Neural cell (in vitro differentiated cells): ENCODE measurements at regions not wholly inside any gene's neighbourhood (a gene's known extent, or its start where the extent isn't known, plus 50 kb on each side); places are given as distances from the start of the nearest gene placed in this dataset.

Experiments
- EP300 ChIP-seq: fragments of 450-650 bp; conservative IDR thresholded peaks from 2 replicates; pipeline ENCODE4 v1.6.1; 2014; ENCODE audit warnings: antibody characterized with exemption, mild to moderate bottlenecking, moderate library complexity; ENCODE audit not compliant: poor library complexity, severe bottlenecking
- EZH2 ChIP-seq: fragments of 200-600, 300-800 bp; shearing (Covaris generic), sonication (generic); IDR thresholded peaks from 2 replicates; pipeline ENCODE4 v1.6.1; 2014; ENCODE audit warnings: antibody characterized with exemption, low read length, borderline replicate concordance, mild to moderate bottlenecking; ENCODE audit not compliant: insufficient read depth, poor library complexity, severe bottlenecking
- MXI1 ChIP-seq: fragments of 450-650 bp; conservative IDR thresholded peaks from 2 replicates; pipeline ENCODE4 v1.6.1; 2014; ENCODE audit warnings: antibody characterized with exemption, mild to moderate bottlenecking; ENCODE audit not compliant: poor library complexity, severe bottlenecking
- POLR2AphosphoS5 ChIP-seq: IDR thresholded peaks from 2 replicates; pipeline ENCODE4 v1.6.1; 2012
- SMC3 ChIP-seq: fragments of 450-650 bp; conservative IDR thresholded peaks from 2 replicates; pipeline ENCODE4 v1.6.1; 2014; ENCODE audit warnings: antibody characterized with exemption, mild to moderate bottlenecking, moderate library complexity; ENCODE audit not compliant: poor library complexity
- TAF1 ChIP-seq: IDR thresholded peaks from 2 replicates; pipeline ENCODE4 v1.6.1; 2012; ENCODE audit warnings: low read depth
- TF ChIP-seq, protein P1 (sequence below): fragments of 450-650 bp; IDR thresholded peaks from 2 replicates; pipeline ENCODE4 v1.5.1; 2014; ENCODE audit warnings: antibody characterized with exemption, mild to moderate bottlenecking, moderate library complexity; ENCODE audit not compliant: poor library complexity, severe bottlenecking
- TF ChIP-seq, protein P2 (sequence below): IDR thresholded peaks from 2 replicates; pipeline ENCODE4 v1.6.1; 2012; ENCODE audit warnings: borderline replicate concordance

DNA sequence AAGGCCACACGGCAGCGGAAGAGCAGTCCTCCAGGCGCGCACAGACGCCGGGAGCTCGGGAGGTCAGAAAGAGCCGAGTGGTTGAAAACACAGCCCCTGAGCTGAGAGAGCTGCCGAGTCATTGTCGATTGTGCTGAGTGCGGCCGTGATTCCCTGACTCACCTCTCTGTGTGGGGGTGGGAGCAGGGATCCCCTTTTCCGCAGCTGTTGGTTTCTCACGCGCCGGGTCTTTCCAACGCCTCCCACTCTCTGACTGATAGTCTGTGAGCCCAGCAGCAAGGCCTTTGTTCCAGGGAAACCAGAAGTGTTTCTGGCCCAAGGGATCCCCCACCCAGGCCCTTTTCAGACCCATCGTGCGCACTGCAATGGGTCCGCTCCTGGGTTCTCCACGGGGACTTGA lies 97.3 kb downstream of the MRPL36 start:
- TF ChIP-seq EZH2 (no peak), SMC3 (no peak), POLR2AphosphoS5 (no peak), TAF1 (no peak), EP300 (no peak), MXI1 (no peak)
- TF ChIP-seq, protein P1, sequence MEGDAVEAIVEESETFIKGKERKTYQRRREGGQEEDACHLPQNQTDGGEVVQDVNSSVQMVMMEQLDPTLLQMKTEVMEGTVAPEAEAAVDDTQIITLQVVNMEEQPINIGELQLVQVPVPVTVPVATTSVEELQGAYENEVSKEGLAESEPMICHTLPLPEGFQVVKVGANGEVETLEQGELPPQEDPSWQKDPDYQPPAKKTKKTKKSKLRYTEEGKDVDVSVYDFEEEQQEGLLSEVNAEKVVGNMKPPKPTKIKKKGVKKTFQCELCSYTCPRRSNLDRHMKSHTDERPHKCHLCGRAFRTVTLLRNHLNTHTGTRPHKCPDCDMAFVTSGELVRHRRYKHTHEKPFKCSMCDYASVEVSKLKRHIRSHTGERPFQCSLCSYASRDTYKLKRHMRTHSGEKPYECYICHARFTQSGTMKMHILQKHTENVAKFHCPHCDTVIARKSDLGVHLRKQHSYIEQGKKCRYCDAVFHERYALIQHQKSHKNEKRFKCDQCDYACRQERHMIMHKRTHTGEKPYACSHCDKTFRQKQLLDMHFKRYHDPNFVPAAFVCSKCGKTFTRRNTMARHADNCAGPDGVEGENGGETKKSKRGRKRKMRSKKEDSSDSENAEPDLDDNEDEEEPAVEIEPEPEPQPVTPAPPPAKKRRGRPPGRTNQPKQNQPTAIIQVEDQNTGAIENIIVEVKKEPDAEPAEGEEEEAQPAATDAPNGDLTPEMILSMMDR, result no peak
- TF ChIP-seq, protein P2, sequence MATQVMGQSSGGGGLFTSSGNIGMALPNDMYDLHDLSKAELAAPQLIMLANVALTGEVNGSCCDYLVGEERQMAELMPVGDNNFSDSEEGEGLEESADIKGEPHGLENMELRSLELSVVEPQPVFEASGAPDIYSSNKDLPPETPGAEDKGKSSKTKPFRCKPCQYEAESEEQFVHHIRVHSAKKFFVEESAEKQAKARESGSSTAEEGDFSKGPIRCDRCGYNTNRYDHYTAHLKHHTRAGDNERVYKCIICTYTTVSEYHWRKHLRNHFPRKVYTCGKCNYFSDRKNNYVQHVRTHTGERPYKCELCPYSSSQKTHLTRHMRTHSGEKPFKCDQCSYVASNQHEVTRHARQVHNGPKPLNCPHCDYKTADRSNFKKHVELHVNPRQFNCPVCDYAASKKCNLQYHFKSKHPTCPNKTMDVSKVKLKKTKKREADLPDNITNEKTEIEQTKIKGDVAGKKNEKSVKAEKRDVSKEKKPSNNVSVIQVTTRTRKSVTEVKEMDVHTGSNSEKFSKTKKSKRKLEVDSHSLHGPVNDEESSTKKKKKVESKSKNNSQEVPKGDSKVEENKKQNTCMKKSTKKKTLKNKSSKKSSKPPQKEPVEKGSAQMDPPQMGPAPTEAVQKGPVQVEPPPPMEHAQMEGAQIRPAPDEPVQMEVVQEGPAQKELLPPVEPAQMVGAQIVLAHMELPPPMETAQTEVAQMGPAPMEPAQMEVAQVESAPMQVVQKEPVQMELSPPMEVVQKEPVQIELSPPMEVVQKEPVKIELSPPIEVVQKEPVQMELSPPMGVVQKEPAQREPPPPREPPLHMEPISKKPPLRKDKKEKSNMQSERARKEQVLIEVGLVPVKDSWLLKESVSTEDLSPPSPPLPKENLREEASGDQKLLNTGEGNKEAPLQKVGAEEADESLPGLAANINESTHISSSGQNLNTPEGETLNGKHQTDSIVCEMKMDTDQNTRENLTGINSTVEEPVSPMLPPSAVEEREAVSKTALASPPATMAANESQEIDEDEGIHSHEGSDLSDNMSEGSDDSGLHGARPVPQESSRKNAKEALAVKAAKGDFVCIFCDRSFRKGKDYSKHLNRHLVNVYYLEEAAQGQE, result no peak
